H1 (cell line): ENCODE measurements at regions not wholly inside any gene's neighbourhood (a gene's known extent, or its start where the extent isn't known, plus 50 kb on each side); places are given as distances from the start of the nearest gene placed in this dataset.
"Not testable (repeated sequence)": the region's sequence is repeated elsewhere in the genome, so short reads cannot be mapped to it uniquely, and the experiment has no call there.

ENCODE experiments used
- CTCF ChIA-PET: fragments of 300-600 bp; sonication (Branson Sonifier 250); formaldehyde crosslinking; loops from one replicate; lab custom pipeline; 2021; ENCODE audit not compliant: partially characterized antibody; lab: Charles Lee
- POLR2A ChIA-PET: fragments of 300-600 bp; sonication (Branson Sonifier 250); formaldehyde crosslinking; loops from one replicate; lab custom pipeline; 2021; ENCODE audit warnings: inconsistent platforms; ENCODE audit not compliant: partially characterized antibody; lab: Charles Lee
- DNase-seq, 2 experiments: peaks; one replicate each; pipeline versions ENCODE4 v3.0.0 to v3.0.0-alpha.2; 2010 to 2022; ENCODE audit warnings: low spot score in 2 of 2, low read depth in 1 of 2, mixed read lengths in 1 of 2
- FAIRE-seq: peaks from 2 replicates; lab custom pipeline; 2011; peaks lifted over from hg19 to GRCh38; lab: Jason Lieb, UNC
- H2AFZ ChIP-seq: 2 replicates; pipeline ENCODE4 v1.8.1; 2012; ENCODE audit warnings: low read length, inconsistent platforms
- H2AK5ac ChIP-seq: 2 replicates; pipeline ENCODE4 v1.6.1; 2013; ENCODE audit warnings: low read depth, low read length
- H2BK120ac ChIP-seq: replicated peaks from 2 replicates; pipeline ENCODE3; 2013; ENCODE audit warnings: low read depth, low read length, inconsistent platforms
- H2BK12ac ChIP-seq: 2 replicates; pipeline ENCODE4 v1.6.1; 2013; ENCODE audit warnings: low read depth, low read length
- H2BK15ac ChIP-seq: 2 replicates; pipeline ENCODE4 v1.6.1; 2013; ENCODE audit warnings: low read length
- H2BK20ac ChIP-seq: 2 replicates; pipeline ENCODE4 v1.6.1; 2013; ENCODE audit warnings: low read length
- H2BK5ac ChIP-seq: 2 replicates; pipeline ENCODE4 v1.6.1; 2013; ENCODE audit warnings: low read depth, low read length
- H3K14ac ChIP-seq: 2 replicates; pipeline ENCODE4 v1.6.1; 2013; ENCODE audit warnings: inconsistent platforms; ENCODE audit not compliant: insufficient read length
- H3K18ac ChIP-seq: 2 replicates; pipeline ENCODE4 v1.6.1; 2013; ENCODE audit warnings: low read length; ENCODE audit errors: extremely low read depth
- H3K23ac ChIP-seq: 2 replicates; pipeline ENCODE4 v1.6.1; 2013; ENCODE audit warnings: inconsistent platforms; ENCODE audit not compliant: insufficient read length
- H3K23me2 ChIP-seq: 2 replicates; pipeline ENCODE4 v1.6.1; 2013; ENCODE audit warnings: low read depth, low read length
- H3K27ac ChIP-seq: 2 replicates; pipeline ENCODE4 v1.6.1; 2011; ENCODE audit warnings: low read depth, low read length, inconsistent platforms
- H3K27me3 ChIP-seq, 4 experiments: replicated peaks in 1 of 4; 1 replicate in 1 of 4; 2 replicates in 3 of 4; pipeline versions ENCODE4 v1.6.1 to v1.8.1; 2011 to 2013; ENCODE audit warnings: low read length in 3 of 4, mild to moderate bottlenecking in 3 of 4, inconsistent platforms in 2 of 4, mixed read lengths in 2 of 4, moderate library complexity in 1 of 4; ENCODE audit not compliant: control insufficient read depth in 3 of 4, insufficient read depth in 3 of 4; ENCODE audit errors: extremely low read depth in 1 of 4
- H3K36me3 ChIP-seq, 4 experiments: 2 replicates each; pipeline versions ENCODE4 v1.6.1 to v1.8.1; 2011 to 2013; ENCODE audit warnings: mild to moderate bottlenecking in 4 of 4, low read length in 3 of 4, moderate library complexity in 2 of 4, control low read depth in 1 of 4, inconsistent platforms in 1 of 4; ENCODE audit not compliant: insufficient read depth in 4 of 4, control insufficient read depth in 2 of 4
- H3K4ac ChIP-seq: replicated peaks from 2 replicates; pipeline ENCODE3; 2013; ENCODE audit warnings: low read length, low read depth, mixed read lengths, inconsistent platforms; ENCODE audit not compliant: insufficient read length
- H3K4me1 ChIP-seq, 4 experiments: replicated peaks in 1 of 4; 1 replicate in 1 of 4; 2 replicates in 3 of 4; pipeline versions ENCODE4 v1.6.1 to v1.8.1; 2011 to 2013; ENCODE audit warnings: low read length in 3 of 4, inconsistent platforms in 2 of 4, mixed read lengths in 1 of 4; ENCODE audit not compliant: insufficient read depth in 4 of 4, control insufficient read depth in 3 of 4
- H3K4me2 ChIP-seq, 2 experiments: 2 replicates each; pipeline versions ENCODE4 v1.6.1 to v1.8.1; 2011 to 2013; ENCODE audit warnings: low read depth in 2 of 2, low read length in 2 of 2, control low read depth in 1 of 2, inconsistent platforms in 1 of 2, mild to moderate bottlenecking in 1 of 2; ENCODE audit not compliant: insufficient read depth in 1 of 2
- H3K4me3 ChIP-seq, 4 experiments: fragments of 200-600, 300-600 bp in 1 of 4; sonication (generic), shearing (Covaris generic), sonication (Bioruptor Twin) in 1 of 4; 2 replicates each; pipeline versions ENCODE4 v1.5.1 to v1.8.1; 2011 to 2016; ENCODE audit warnings: low read length in 4 of 4, low read depth in 3 of 4, control low read depth in 2 of 4, inconsistent platforms in 2 of 4, mild to moderate bottlenecking in 2 of 4, mixed read lengths in 1 of 4, moderate library complexity in 1 of 4; ENCODE audit not compliant: insufficient read depth in 2 of 4; ENCODE audit errors: extremely low read depth in 1 of 4
- H3K56ac ChIP-seq: replicated peaks from 2 replicates; pipeline ENCODE3; 2013; ENCODE audit warnings: low read depth, mild to moderate bottlenecking, mixed read lengths, low read length, inconsistent platforms; ENCODE audit not compliant: insufficient read length
- H3K79me1 ChIP-seq: 2 replicates; pipeline ENCODE4 v1.6.1; 2013; ENCODE audit warnings: low read depth, low read length, control low read depth
- H3K79me2 ChIP-seq, 2 experiments: 2 replicates each; pipeline versions ENCODE4 v1.6.1 to v1.8.1; 2012 to 2013; ENCODE audit warnings: low read length in 2 of 2, mild to moderate bottlenecking in 2 of 2, inconsistent platforms in 1 of 2; ENCODE audit not compliant: insufficient read depth in 2 of 2, control insufficient read depth in 1 of 2
- H3K9ac ChIP-seq, 4 experiments: replicated peaks in 1 of 4; 1 replicate in 1 of 4; 2 replicates in 3 of 4; pipeline versions ENCODE4 v1.6.1 to v1.8.1; 2011 to 2013; ENCODE audit warnings: low read depth in 3 of 4, low read length in 3 of 4, control low read depth in 2 of 4, mild to moderate bottlenecking in 2 of 4, moderate library complexity in 2 of 4, inconsistent platforms in 1 of 4; ENCODE audit errors: extremely low read depth in 1 of 4
- H3K9me3 ChIP-seq, 2 experiments: 2 replicates each; pipeline versions ENCODE4 v1.6.1 to v1.8.1; 2012 to 2013; ENCODE audit warnings: mild to moderate bottlenecking in 2 of 2, moderate library complexity in 2 of 2, control low read depth in 1 of 2, inconsistent platforms in 1 of 2, low read depth in 1 of 2, low read length in 1 of 2, mixed read lengths in 1 of 2; ENCODE audit not compliant: insufficient read depth in 2 of 2
- H4K20me1 ChIP-seq, 2 experiments: replicated peaks in 1 of 2; 2 replicates each; pipeline versions ENCODE3 to v1.8.1; 2011 to 2013; ENCODE audit warnings: inconsistent platforms in 2 of 2, low read length in 2 of 2, mild to moderate bottlenecking in 1 of 2; ENCODE audit not compliant: insufficient read depth in 2 of 2, control insufficient read depth in 1 of 2
- H4K5ac ChIP-seq: 2 replicates; pipeline ENCODE4 v1.6.1; 2013; ENCODE audit warnings: low read length, low read depth, mixed read lengths, inconsistent platforms; ENCODE audit not compliant: insufficient read length
- H4K8ac ChIP-seq: 2 replicates; pipeline ENCODE4 v1.8.0; 2013; ENCODE audit warnings: mild to moderate bottlenecking, moderate library complexity, low read length, inconsistent platforms; ENCODE audit not compliant: insufficient read depth; ENCODE audit errors: extremely low read depth
- H4K91ac ChIP-seq: replicated peaks from 2 replicates; pipeline ENCODE3; 2013; ENCODE audit warnings: low read length, mixed read lengths, inconsistent platforms; ENCODE audit not compliant: insufficient read length
- WGBS, 2 experiments: shearing (Covaris generic) in 1 of 2; methylation state at CpG; one replicate each; pipeline versions ENCODE4 v1.1.6 to v1.1.7; 2013 to 2015; ENCODE audit warnings: low lambda C conversion rate in 2 of 2, mixed read lengths in 2 of 2, inconsistent platforms in 1 of 2, low coverage in 1 of 2, missing lambda C conversion rate in 1 of 2; ENCODE audit not compliant: insufficient replicate concordance in 2 of 2, insufficient coverage in 1 of 2, insufficient read length in 1 of 2; ENCODE audit errors: extremely low coverage in 1 of 2, missing lambda C conversion rate in 1 of 2; 5-methylcytosine and 5-hydroxymethylcytosine counted together

DNA sequence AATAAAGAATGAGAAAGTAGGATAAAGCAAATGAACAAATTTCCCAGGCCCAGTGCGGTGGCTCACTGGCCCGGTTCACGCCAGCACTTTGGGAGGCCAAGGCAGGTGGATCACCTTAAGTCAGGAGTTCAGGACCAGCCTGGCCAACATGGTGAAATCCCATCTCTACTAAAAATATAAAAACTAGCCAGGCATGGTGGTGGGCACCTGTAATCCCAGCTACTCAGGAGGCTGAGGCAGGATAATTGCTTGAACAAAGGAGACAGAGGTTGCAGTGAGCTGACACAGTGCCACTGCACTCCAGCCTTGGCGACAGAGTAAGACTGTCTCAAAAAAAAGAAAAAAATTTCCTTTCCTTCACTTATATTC is 104.5 kb upstream of the PRSS16 start:
- DNase-seq, H4K8ac ChIP-seq, H2BK12ac ChIP-seq, H3K79me1 ChIP-seq, H2AFZ ChIP-seq, H3K9me3 ChIP-seq, H3K23ac ChIP-seq, H3K27ac ChIP-seq, H2BK15ac ChIP-seq, H2BK120ac ChIP-seq, H3K14ac ChIP-seq, H3K4ac ChIP-seq, H2AK5ac ChIP-seq, H2BK5ac ChIP-seq, H3K4me3 ChIP-seq, H3K9ac ChIP-seq, H2BK20ac ChIP-seq, H3K18ac ChIP-seq, H3K23me2 ChIP-seq, H3K36me3 ChIP-seq, H4K20me1 ChIP-seq, FAIRE-seq, H3K27me3 ChIP-seq, H4K91ac ChIP-seq, H3K56ac ChIP-seq, H4K5ac ChIP-seq: not testable (repeated sequence)
- Histone ChIP-seq H3K4me1 (peaks cover 0 to 13% (median 2%) of the 10 kb centered on the region in 4 experiments; a peak in 4 of 7 replicates), H3K4me2 (peak overlapping the region in 1 of 2 experiments; percentile 10; a peak in 1 of 4 replicates), H3K79me2 (peaks cover 0 to 52% of the 10 kb centered on the region in 2 experiments; a peak in 2 of 4 replicates)
- ChIA-PET POLR2A (interaction anchor here (0.7 to 21.6 kb wide), 19 partner anchors 12 to 985 kb away, joined by 3 to 824 read pairs (median 49); a partner anchor contains a TSS), CTCF (interaction anchor here (2.0 to 2.2 kb wide), 2 partner anchors 10 to 16 kb away, joined by 5 to 6 read pairs; a partner anchor contains a TSS)
- 93% methylated on average over 4 of the region's 4 CpGs; no CpG with 5 or more reads in 1 of the 2 experiments for WGBS, 2 experiments
